ENCODE measurements at regions not wholly inside any gene's neighbourhood (a gene's known extent, or its start where the extent isn't known, plus 50 kb on each side); places are given as distances from the start of the nearest gene placed in this dataset.

GRCh38 chr12:30829876-30830275, 75.1 kb upstream of the CAPRIN2 start:
- DNase-seq (ENCODE audit: low read depth in 3 of 3, low spot score in 2 of 3) = no peak

- no peak for DNase-seq (ENCODE audit: low read depth in 3 of 3, low spot score in 2 of 3)
Measured at GRCh38 chr12:30828686-30829085, 73.9 kb upstream of the CAPRIN2 start.

DNA sequence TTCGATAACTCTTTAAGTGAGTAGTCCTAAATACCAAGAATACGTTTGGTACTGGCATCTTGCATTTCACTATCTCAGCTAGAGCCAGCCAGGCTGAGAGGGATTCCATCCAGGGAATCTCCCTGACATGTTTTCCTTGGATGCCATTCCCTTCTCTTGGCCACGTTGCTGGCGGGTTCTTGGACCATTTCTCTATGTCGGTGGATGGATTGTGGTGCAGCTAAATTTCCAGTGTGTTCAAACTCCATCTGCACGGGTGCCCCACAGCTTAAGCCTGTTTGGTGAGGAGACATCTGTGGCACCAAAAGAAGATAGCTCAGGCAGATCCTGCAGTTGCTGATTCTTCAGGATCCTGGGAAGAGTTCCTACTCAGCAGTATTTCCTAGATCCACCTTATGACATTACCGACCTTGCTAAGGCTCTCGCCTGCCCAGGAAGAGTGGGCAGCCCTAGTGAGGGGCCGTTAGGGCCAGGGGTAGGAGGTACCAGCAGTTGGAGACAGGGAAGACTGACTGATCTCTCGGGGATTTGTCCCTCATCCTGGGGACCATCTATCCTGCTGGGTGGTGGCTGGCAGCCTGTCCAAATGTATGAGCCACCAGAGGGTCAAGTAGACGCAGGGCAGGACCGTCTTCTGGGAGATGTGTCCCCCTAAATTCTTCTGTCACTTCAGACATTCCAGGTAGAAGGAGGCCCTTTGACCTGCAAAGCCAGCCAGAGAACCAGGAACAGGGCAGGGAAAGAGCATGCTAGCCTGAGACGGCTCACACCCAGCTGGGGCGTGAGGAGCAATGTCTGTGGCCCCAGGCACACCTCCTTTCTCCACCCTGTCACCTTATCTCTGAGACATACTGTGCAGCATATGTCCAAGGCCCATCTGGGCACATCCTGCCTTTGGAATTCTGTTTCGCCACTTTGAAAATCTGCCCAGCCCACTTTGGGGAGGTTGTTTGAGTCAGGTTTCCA, 72.6 kb upstream of the CAPRIN2 start:
- no peak for DNase-seq (ENCODE audit: low read depth in 3 of 3, low spot score in 2 of 3)

GRCh38 chr12:30826276-30826675, 71.5 kb upstream of the CAPRIN2 start:
- DNase-seq (ENCODE audit: low read depth in 3 of 3, low spot score in 2 of 3) = no peak

DNA sequence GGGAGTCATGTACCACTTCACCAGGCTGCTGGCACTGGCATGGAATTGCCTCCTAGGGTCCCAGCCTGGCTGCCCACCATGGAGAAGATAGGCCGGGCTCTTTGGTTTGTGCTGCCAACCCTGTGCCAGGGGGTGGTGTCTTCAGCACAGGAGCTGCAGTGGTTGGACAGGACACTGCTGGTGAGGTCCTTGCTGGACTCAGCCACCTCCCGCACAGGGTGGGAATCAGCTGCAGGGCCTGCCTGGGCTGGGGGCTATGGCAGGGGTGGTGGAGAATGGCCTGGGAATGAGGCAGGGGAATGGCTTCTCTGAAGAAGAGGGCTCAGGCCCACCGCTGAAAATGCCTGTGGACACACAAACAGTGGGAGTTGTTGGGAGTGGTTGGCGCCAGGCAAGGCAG, 70.6 kb upstream of the CAPRIN2 start:
- DNase-seq (ENCODE audit: low read depth in 3 of 3, low spot score in 2 of 3) = no peak

GRCh38 chr12:30824311-30824710, 69.6 kb upstream of the CAPRIN2 start:
- no peak for DNase-seq (ENCODE audit: low read depth in 3 of 3, low spot score in 2 of 3)

GRCh38 chr12:30823764-30824163, 69.0 kb upstream of the CAPRIN2 start:
- DNase-seq (ENCODE audit: low read depth in 3 of 3, low spot score in 2 of 3) = no peak

- no peak for DNase-seq (ENCODE audit: low read depth in 3 of 3, low spot score in 2 of 3)
Measured at GRCh38 chr12:30823156-30823699, 68.5 kb upstream of the CAPRIN2 start.

DNA sequence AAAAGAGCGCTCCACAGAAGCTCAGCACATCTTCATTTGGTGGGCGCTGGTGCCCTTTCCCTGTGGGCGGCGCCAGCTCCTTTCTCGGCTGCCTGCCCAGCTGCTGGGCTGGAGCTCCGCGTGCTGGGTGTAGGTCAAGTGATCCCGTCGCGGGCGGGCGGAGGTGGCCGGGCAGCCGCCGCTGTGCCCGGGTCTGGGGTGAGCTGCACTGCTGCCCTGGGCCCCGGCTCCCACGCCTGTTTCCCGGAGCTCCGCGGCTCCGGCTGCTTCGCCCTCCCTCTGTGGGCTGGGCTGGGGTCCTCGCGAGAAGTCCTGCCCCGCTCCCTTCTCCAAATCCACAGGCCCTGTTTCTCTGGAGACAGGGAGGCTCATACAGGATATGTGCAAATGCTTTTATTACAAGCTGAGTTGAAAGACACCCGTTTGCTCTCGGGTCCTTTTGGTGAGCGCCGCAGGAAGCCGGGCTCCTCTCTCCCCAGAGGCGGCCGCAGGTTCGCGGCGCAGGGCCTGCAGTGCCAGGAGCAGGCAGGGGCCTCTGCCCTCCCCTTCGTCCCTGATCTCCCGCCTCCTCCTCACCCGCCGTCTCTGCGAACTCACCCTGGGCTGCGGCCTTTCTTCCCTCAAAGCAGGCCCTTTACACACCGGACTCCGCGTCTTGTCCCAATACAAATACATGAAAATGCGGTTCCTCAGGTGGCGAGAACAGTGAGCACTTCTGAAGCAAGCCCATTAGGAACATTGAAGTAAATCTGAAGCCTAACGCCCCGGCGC, 67.8 kb upstream of the CAPRIN2 start:
- DNase-seq (ENCODE audit: low read depth in 3 of 3, low spot score in 2 of 3) = peak in 1 of 3 donors; percentile 57

DNA sequence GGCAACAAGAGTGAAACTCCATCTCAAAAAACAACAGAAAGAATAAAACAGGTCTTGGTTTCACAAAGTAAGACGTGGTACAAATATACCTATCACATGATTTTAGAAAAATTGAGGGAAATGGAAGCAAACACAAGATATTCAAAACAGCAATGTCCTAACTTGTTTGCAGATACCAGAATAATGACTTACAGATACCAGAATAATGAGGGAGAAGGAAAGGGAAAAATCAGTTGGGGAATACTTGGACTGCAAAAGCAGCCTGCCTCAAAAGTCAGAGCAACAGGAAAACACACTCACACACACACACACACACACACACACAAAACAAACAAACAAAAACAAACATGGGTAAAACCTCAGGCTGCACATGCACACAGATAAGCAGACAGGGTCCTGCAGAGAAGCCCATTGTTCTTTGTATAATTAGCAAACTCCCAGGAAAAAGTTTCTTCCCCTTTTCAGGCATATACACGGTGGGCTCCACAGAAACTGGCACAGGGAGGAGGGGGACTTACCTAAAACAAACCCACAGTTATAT, 65.7 kb upstream of the CAPRIN2 start:
- no peak for DNase-seq (ENCODE audit: low read depth in 3 of 3, low spot score in 2 of 3)

- no peak for DNase-seq (ENCODE audit: low read depth in 3 of 3, low spot score in 2 of 3)
Measured at GRCh38 chr12:30818562-30818961, 63.8 kb upstream of the CAPRIN2 start.

GRCh38 chr12:30816742-30817465, 62.2 kb upstream of the CAPRIN2 start:
- DNase-seq (ENCODE audit: low read depth in 3 of 3, low spot score in 2 of 3) = no peak

DNA sequence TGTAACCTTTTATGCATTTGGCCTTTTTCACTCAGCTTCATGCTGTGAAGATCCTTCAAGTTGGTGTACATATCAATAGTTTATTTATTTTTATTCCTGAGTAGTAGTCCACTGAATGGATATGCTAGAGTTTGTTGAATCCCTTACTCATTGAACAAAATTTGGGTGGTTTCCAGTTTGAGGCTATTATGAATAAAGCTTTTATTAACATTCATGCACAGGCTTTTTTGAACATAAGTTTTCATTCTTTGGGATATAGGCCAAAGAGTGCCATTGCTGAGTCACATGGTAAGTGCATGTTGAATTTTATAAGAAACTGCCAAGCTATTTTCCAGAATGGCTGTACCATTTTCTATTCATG, 59.5 kb upstream of the CAPRIN2 start:
- DNase-seq (ENCODE audit: low read depth in 3 of 3, low spot score in 2 of 3) = no peak

DNA sequence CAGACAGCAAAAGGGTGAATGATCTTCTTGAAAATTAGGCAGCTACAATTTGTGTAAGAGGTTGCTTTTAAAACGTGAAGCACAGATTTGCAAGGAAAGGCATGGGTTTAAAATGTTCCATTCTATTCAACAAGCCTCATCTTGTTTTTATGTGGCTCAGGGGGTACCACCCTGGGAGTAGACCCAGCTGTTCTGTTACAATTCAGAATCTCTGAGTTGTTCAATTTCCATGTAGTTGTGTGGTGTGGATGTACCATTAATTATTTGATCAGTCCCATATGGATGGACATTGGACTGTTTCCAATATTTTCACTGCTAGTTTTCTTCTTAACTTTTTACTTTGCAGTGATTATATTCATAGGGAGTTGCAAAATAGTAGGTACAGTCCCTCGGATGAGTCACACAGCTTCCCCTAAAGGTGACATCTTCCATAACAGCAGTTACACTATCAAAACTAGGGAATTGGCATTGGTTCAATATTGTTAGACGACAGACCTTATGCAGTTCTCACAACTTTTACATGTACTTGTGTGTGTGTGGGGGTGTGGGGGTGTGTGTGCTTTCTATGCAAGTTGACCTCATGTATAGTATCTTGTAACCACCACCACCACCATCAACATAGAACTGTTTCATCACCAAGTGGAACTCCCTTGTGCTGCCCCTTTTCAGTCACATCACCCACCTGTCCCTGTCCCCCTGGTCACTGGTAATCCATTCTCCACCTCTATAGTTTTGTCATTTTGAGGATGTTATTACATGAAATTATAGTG, 59.0 kb upstream of the CAPRIN2 start:
- no peak for DNase-seq (ENCODE audit: low read depth in 3 of 3, low spot score in 2 of 3)

DNA sequence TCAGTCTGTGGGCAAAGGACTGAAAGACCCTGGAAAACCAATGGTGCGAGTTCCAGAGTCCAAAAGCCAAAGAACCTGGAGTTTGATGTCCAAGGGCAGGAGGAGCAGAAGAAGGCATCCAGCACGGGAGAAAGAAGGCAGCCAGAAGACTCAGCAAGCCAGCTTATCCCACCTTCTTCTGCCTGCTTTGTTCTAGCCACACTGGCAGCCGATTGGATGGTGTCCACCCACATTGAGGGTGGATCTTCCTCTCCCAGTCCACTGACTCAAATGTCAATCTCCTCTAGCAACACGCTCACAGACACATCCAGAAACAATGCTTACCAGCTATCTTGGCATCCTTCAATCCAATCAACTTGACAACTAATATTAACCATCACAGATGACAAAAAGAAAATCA, 57.2 kb upstream of the CAPRIN2 start:
- no peak for DNase-seq (ENCODE audit: low read depth in 3 of 3, low spot score in 2 of 3)

DNA sequence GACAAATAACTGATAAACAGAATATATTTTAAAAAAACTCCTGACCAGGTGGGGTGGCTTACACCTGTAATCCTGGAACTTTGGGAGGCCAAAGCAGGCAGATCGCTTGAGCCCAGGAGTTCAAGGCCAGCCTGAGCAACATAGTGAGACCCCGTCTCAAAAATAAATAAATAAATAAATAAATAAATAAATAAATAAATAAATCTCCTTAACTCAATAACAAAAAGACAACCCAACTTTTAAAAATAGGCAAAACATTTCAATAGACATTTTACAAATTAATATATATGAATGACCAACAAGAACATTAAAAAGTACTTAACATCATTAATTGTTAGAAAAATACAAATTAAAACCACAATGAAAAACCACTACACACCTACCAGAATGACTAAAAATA, 56.2 kb upstream of the CAPRIN2 start:
- no peak for DNase-seq (ENCODE audit: low read depth in 3 of 3, low spot score in 2 of 3)

DNA sequence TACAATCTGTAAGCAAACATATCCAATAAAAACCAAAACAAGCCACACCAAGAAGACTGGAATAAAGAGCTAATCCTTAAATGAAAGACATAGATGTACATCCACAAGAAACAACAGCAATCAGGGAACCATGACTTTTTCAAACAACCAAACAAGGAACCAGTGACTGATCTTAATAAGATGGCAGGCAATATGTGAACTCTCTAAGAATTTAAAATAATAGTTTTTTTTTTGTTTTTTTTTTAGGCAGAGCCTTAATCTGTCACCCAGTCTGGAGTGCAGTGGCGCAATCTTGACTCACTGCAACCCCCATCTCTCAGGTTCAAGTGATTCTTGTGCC, 52.9 kb upstream of the CAPRIN2 start:
- DNase-seq (ENCODE audit: low read depth in 3 of 3, low spot score in 2 of 3) = no peak

- no peak for DNase-seq (ENCODE audit: low read depth in 3 of 3, low spot score in 2 of 3)
Measured at GRCh38 chr12:30806989-30807694, 52.4 kb upstream of the CAPRIN2 start.

GRCh38 chr12:30805959-30806358, 51.2 kb upstream of the CAPRIN2 start:
- DNase-seq (ENCODE audit: low read depth in 3 of 3, low spot score in 2 of 3) = no peak
